ENCODE measurements at regions not wholly inside any gene's neighbourhood (a gene's known extent, or its start where the extent isn't known, plus 50 kb on each side); places are given as distances from the start of the nearest gene placed in this dataset.

DNA sequence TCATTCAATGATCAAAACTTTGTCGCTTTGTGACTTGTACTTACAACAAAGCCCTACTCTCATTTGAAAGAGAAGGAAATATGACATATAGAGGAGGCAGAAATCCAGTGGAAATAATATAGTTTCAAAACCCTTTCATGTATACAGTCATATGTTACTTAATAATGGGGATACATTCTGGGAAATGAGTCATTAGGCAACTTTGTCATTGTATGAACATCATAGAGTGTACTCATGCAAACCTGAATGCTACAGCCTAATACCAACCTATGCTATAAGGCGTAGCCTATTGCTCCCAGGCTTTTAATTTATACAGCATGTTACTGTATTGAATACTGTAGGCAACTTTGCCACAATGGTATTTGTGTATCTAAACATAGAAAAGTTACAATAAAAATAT is 69.0 kb upstream of the SMC2 start:
- no peak for TF ChIP-seq ZNF2 (tag by site-specific recombination; IDR thresholded peaks at IDR 0.05)
- TF ChIP-seq, protein P1, sequence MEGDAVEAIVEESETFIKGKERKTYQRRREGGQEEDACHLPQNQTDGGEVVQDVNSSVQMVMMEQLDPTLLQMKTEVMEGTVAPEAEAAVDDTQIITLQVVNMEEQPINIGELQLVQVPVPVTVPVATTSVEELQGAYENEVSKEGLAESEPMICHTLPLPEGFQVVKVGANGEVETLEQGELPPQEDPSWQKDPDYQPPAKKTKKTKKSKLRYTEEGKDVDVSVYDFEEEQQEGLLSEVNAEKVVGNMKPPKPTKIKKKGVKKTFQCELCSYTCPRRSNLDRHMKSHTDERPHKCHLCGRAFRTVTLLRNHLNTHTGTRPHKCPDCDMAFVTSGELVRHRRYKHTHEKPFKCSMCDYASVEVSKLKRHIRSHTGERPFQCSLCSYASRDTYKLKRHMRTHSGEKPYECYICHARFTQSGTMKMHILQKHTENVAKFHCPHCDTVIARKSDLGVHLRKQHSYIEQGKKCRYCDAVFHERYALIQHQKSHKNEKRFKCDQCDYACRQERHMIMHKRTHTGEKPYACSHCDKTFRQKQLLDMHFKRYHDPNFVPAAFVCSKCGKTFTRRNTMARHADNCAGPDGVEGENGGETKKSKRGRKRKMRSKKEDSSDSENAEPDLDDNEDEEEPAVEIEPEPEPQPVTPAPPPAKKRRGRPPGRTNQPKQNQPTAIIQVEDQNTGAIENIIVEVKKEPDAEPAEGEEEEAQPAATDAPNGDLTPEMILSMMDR (tag by site-specific recombination; IDR thresholded peaks at IDR 0.05) = no peak
- no peak for TF ChIP-seq ZNF792 (tag by site-specific recombination; IDR thresholded peaks at IDR 0.05)
- TF ChIP-seq ZNF623 (tag by site-specific recombination; IDR thresholded peaks at IDR 0.05) = no peak
